ENCODE measurements at regions not wholly inside any gene's neighbourhood (a gene's known extent, or its start where the extent isn't known, plus 50 kb on each side); places are given as distances from the start of the nearest gene placed in this dataset.
"Not testable (repeated sequence)": the region's sequence is repeated elsewhere in the genome, so short reads cannot be mapped to it uniquely, and the experiment has no call there.

DNA sequence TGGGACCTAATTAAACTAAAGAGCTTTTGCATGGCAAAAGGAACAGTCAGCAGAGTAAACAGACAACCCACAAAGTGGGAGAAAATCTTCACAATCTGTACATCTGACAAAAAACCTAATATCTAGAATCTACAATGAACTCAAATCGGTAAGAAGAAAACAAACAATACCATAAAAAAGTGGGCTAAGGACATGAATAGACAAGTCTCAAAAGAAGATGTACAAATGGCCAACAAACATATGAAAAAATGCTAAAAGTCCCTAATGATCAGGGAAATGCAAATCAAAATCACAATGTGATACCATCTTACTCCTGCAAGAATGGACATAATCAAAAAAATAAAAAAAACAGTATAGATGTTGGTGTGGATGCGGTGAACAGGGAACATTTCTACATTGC, 286.7 kb downstream of the SOX4 start:
- not testable (repeated sequence) for H3K27ac ChIP-seq (ENCODE audit: insufficient read length, low read depth, low read length); H3K4me2 ChIP-seq (ENCODE audit: insufficient read depth, insufficient read length, low read length); H3K4me1 Mint-ChIP-seq; H2BK12ac ChIP-seq (ENCODE audit: insufficient read length, low read depth, low read length); H2AFZ ChIP-seq (ENCODE audit: low read length); H2AK5ac ChIP-seq (ENCODE audit: insufficient read length, low read length); H3K4ac ChIP-seq (ENCODE audit: low read depth, low read length); H4K8ac ChIP-seq (replicated peaks; ENCODE audit: insufficient read length, low read depth, low read length); H3K9me3 Mint-ChIP-seq; H2BK20ac ChIP-seq (ENCODE audit: low read depth, low read length, poor library complexity, severe bottlenecking); H3K79me1 ChIP-seq (ENCODE audit: insufficient read depth, low read depth, low read length, poor library complexity, severe bottlenecking); DNase-seq; H3K23ac ChIP-seq (ENCODE audit: insufficient read length, low read depth, low read length); H3K4me3 Mint-ChIP-seq; H3K14ac ChIP-seq (ENCODE audit: insufficient read depth, low read length); H3K23me2 ChIP-seq (ENCODE audit: insufficient read length, low read depth, low read length, poor library complexity, severe bottlenecking); H3K18ac ChIP-seq (ENCODE audit: insufficient read length, low read depth, low read length); H2BK120ac ChIP-seq (ENCODE audit: low read depth, low read length, poor library complexity, severe bottlenecking); H3K4me1 ChIP-seq (ENCODE audit: insufficient read depth, low read length); H2BK5ac ChIP-seq (ENCODE audit: insufficient read length, low read length); H3K27me3 ChIP-seq (ENCODE audit: insufficient read depth, low read length); H2BK15ac ChIP-seq (ENCODE audit: low read depth, low read length); H3T11ph ChIP-seq (ENCODE audit: low read length); H3K27ac Mint-ChIP-seq; H3K9me3 ChIP-seq (ENCODE audit: control insufficient read depth, low read depth, low read length); H4K20me1 ChIP-seq (ENCODE audit: control insufficient read depth, insufficient read depth, insufficient read length); H3K79me2 ChIP-seq (ENCODE audit: insufficient read depth, low read length); H3K56ac ChIP-seq (ENCODE audit: insufficient read length, low read depth, low read length); H4K5ac ChIP-seq (ENCODE audit: insufficient read length, low read depth, low read length); H3K9ac ChIP-seq (ENCODE audit: extremely low read depth, insufficient read length, low read length); H4K91ac ChIP-seq (ENCODE audit: insufficient read length, low read depth, low read length); H3K27me3 Mint-ChIP-seq (ENCODE audit: low read depth)
- peaks cover 13 to 38% (median 29%) of the 10 kb centered on the region in 3 experiments for H3K36me3 Mint-ChIP-seq (ENCODE audit: insufficient read depth in 1 of 3, low read depth in 3 of 3)
- WGBS (ENCODE audit: extremely low coverage, insufficient read length, low lambda C conversion rate): no CpG with 5 or more reads among the region's 2 CpGs
